Ishikawa (cell line): ENCODE measurements at regions not wholly inside any gene's neighbourhood (a gene's known extent, or its start where the extent isn't known, plus 50 kb on each side); places are given as distances from the start of the nearest gene placed in this dataset.

Experiments
- CEBPB ChIP-seq: IDR thresholded peaks from 2 replicates; pipeline ENCODE4 v1.6.1; 2012
- EGR1 ChIP-seq: IDR thresholded peaks from 2 replicates; pipeline ENCODE4 v1.6.1; 2012
- TAF1 ChIP-seq: IDR thresholded peaks from 2 replicates; pipeline ENCODE4 v1.6.1; 2012; ENCODE audit warnings: low read depth, mild to moderate bottlenecking
- TCF12 ChIP-seq: IDR thresholded peaks from 2 replicates; pipeline ENCODE4 v1.6.1; 2012; ENCODE audit warnings: low read depth
- YY1 ChIP-seq: IDR thresholded peaks from 2 replicates; pipeline ENCODE4 v1.6.1; 2012; ENCODE audit warnings: low read depth
- ZBTB7A ChIP-seq: IDR thresholded peaks from 2 replicates; pipeline ENCODE4 v1.6.1; 2012; ENCODE audit warnings: low read depth
- TF ChIP-seq, protein P1 (sequence below): IDR thresholded peaks from 2 replicates; pipeline ENCODE4 v1.6.1; 2012

DNA sequence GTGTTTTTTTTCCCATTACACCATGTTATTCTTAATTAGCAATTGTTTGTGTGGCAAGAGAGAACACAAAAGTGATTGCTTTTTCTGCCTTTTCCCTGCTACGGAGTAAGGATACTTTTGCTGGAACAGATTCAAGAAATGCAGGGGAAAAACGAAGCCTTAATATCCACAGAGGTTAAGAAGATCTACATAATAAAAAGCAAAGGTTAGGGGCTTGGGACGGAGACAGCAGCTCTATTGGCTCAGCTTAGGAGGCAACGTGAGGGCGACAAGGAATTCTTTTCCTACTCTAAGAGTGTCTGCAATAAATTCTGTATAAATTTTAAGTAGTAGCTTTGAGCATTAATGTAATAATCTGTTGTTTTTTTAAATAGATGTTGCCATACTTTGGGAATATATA lies 693.3 kb downstream of the DTWD2 start:
- TF ChIP-seq, protein P1, sequence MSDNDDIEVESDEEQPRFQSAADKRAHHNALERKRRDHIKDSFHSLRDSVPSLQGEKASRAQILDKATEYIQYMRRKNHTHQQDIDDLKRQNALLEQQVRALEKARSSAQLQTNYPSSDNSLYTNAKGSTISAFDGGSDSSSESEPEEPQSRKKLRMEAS: no peak
- TF ChIP-seq EGR1: no peak
- TF ChIP-seq YY1: no peak
- TF ChIP-seq TAF1: no peak
- TF ChIP-seq CEBPB: no peak
- no peak for TF ChIP-seq ZBTB7A
- TF ChIP-seq TCF12: no peak
